ENCODE measurements at regions not wholly inside any gene's neighbourhood (a gene's known extent, or its start where the extent isn't known, plus 50 kb on each side); places are given as distances from the start of the nearest gene placed in this dataset.

DNA sequence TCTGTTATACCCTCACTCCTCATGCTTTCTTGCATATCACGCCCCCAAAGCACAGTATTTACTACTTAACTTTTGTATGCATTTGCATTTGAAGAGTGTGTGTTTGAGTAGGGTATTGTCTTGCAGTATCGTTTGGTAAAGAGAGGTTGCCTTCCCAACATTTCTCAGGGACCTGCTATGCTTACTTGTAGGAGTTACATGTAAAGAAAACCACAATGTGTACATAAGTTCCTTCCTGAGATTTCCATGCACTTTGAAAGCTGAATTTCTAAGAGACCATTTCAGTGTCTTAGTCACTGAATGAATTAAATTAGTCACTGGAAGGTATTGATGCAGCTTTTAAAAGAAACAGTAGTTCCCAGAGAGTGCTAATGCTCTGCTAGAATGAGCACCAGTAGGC is 159.3 kb upstream of the LAMA2 start:
- Mint-ChIP-seq H3K27me3 (ENCODE audit: low read depth, unreplicated experiment) (no peaks in the 10 kb centered on the region), H3K4me1 (ENCODE audit: low read depth, unreplicated experiment) (peaks cover 10% of the 10 kb centered on the region), H3K4me3 (ENCODE audit: unreplicated experiment) (no peak overlapping the region), H3K27ac (ENCODE audit: unreplicated experiment) (no peak overlapping the region), H3K36me3 (ENCODE audit: low read depth, unreplicated experiment) (no peaks in the 10 kb centered on the region), H3K9me3 (ENCODE audit: unreplicated experiment) (no peaks in the 10 kb centered on the region)
- Histone ChIP-seq H3K4me1 (ENCODE audit: insufficient read depth, low read length) (no peaks in the 10 kb centered on the region), H3K4me3 (ENCODE audit: insufficient read depth, low read depth, low read length) (no peak overlapping the region), H3K27ac (ENCODE audit: low read depth, low read length) (no peak overlapping the region), H4K20me1 (ENCODE audit: insufficient read depth, low read length) (no peaks in the 10 kb centered on the region), H3K79me2 (ENCODE audit: insufficient read depth, low read length) (no peaks in the 10 kb centered on the region), H2AFZ (ENCODE audit: low read depth, low read length) (no peak overlapping the region), H3K9me3 (ENCODE audit: insufficient read depth, low read depth, low read length) (no peaks in the 10 kb centered on the region), H3K36me3 (ENCODE audit: insufficient read depth, low read length) (no peaks in the 10 kb centered on the region), H3K27me3 (ENCODE audit: insufficient read depth, low read length) (no peaks in the 10 kb centered on the region), H3K9ac (ENCODE audit: low read length) (no peak overlapping the region), H3K4me2 (ENCODE audit: low read length) (peak overlapping the region; percentile 8)
- FAIRE-seq (peak; percentile 41), DNase-seq (ENCODE audit: low read depth) (peak; percentile 60)
- no peak for TF ChIP-seq EZH2 (IDR thresholded peaks at IDR 0.05; ENCODE audit: insufficient read depth, low read length)
- TF ChIP-seq, protein P1, sequence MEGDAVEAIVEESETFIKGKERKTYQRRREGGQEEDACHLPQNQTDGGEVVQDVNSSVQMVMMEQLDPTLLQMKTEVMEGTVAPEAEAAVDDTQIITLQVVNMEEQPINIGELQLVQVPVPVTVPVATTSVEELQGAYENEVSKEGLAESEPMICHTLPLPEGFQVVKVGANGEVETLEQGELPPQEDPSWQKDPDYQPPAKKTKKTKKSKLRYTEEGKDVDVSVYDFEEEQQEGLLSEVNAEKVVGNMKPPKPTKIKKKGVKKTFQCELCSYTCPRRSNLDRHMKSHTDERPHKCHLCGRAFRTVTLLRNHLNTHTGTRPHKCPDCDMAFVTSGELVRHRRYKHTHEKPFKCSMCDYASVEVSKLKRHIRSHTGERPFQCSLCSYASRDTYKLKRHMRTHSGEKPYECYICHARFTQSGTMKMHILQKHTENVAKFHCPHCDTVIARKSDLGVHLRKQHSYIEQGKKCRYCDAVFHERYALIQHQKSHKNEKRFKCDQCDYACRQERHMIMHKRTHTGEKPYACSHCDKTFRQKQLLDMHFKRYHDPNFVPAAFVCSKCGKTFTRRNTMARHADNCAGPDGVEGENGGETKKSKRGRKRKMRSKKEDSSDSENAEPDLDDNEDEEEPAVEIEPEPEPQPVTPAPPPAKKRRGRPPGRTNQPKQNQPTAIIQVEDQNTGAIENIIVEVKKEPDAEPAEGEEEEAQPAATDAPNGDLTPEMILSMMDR (IDR thresholded peaks at IDR 0.05; ENCODE audit: insufficient read depth, low read depth, low read length) = no peak

DNA sequence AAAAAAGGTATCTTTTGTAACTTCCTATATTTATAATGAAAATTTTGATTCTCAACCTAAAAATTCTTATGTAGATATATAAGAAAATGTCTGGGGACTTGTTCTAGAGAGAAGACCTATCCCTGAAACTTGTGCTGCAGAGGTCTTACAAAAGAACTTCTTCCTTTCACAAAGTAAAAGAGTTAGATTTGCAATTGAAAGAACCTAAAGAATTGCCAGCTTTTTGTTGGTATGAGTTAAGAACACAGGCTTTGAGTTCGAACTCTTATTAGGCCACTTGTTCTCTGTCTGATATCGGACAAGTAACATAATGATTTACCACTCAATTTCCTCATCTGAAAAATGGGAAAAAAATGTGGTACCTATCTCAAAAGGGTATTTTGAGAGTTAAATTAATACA is 162.0 kb upstream of the LAMA2 start:
- no peaks in the 10 kb centered on the region for H3K36me3 Mint-ChIP-seq (ENCODE audit: low read depth, unreplicated experiment)
- H3K27me3 Mint-ChIP-seq (ENCODE audit: low read depth, unreplicated experiment) = no peaks in the 10 kb centered on the region
- no peak overlapping the region for H3K4me3 ChIP-seq (ENCODE audit: insufficient read depth, low read depth, low read length)

DNA sequence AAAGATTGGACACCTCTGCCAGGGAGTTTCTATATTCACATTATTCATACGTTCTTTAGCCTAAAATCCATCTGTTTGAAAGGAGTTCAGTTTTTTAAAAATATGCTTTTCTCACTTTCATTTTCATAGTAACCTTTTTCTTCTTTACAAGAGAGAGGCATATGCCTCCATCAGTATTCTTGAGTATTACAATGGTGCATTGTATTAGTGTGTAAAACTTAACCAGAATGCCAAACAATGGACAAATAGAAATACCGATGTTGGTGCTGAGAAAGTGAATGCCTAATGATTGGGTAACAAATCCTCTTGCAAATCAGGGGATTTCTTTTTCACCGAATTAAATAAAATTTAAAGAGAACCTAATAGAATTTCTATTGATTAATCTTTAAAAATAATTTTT is 163.2 kb upstream of the LAMA2 start:
- no peaks in the 10 kb centered on the region for H3K4me1 ChIP-seq (ENCODE audit: insufficient read depth, low read length)
- Mint-ChIP-seq H3K4me3 (ENCODE audit: unreplicated experiment) (no peak overlapping the region), H3K36me3 (ENCODE audit: low read depth, unreplicated experiment) (no peaks in the 10 kb centered on the region), H3K4me1 (ENCODE audit: low read depth, unreplicated experiment) (peaks cover 6% of the 10 kb centered on the region), H3K9me3 (ENCODE audit: unreplicated experiment) (no peaks in the 10 kb centered on the region), H3K27ac (ENCODE audit: unreplicated experiment) (no peak overlapping the region), H3K27me3 (ENCODE audit: low read depth, unreplicated experiment) (no peaks in the 10 kb centered on the region)
- no peak for FAIRE-seq
- no peaks in the 10 kb centered on the region for H3K79me2 ChIP-seq (ENCODE audit: insufficient read depth, low read length)
- no peak overlapping the region for H3K4me3 ChIP-seq (ENCODE audit: insufficient read depth, low read depth, low read length)
- no peaks in the 10 kb centered on the region for H4K20me1 ChIP-seq (ENCODE audit: insufficient read depth, low read length)
- H3K27ac ChIP-seq (ENCODE audit: low read depth, low read length) = no peak overlapping the region
- no peak for DNase-seq (ENCODE audit: low read depth)
- H3K4me2 ChIP-seq (ENCODE audit: low read length) = no peak overlapping the region
- H3K27me3 ChIP-seq (ENCODE audit: insufficient read depth, low read length) = no peaks in the 10 kb centered on the region
- H3K36me3 ChIP-seq (ENCODE audit: insufficient read depth, low read length) = no peaks in the 10 kb centered on the region
- no peaks in the 10 kb centered on the region for H3K9me3 ChIP-seq (ENCODE audit: insufficient read depth, low read depth, low read length)
- TF ChIP-seq, protein P1 (IDR thresholded peaks at IDR 0.05; ENCODE audit: insufficient read depth, low read depth, low read length) = no peak
- no peak for TF ChIP-seq EZH2 (IDR thresholded peaks at IDR 0.05; ENCODE audit: insufficient read depth, low read length)
- no peak overlapping the region for H2AFZ ChIP-seq (ENCODE audit: low read depth, low read length)
- no peak overlapping the region for H3K9ac ChIP-seq (ENCODE audit: low read length)

More for the DNA sequence above, 162.0 kb upstream of the LAMA2 start:
- H3K9me3 Mint-ChIP-seq (ENCODE audit: unreplicated experiment) = no peaks in the 10 kb centered on the region
- Histone ChIP-seq H3K9me3 (ENCODE audit: insufficient read depth, low read depth, low read length) (no peaks in the 10 kb centered on the region), H3K9ac (ENCODE audit: low read length) (no peak overlapping the region), H3K4me2 (ENCODE audit: low read length) (no peak overlapping the region), H3K79me2 (ENCODE audit: insufficient read depth, low read length) (no peaks in the 10 kb centered on the region), H3K36me3 (ENCODE audit: insufficient read depth, low read length) (no peaks in the 10 kb centered on the region), H3K4me1 (ENCODE audit: insufficient read depth, low read length) (no peaks in the 10 kb centered on the region), H2AFZ (ENCODE audit: low read depth, low read length) (no peak overlapping the region), H3K27me3 (ENCODE audit: insufficient read depth, low read length) (no peaks in the 10 kb centered on the region), H4K20me1 (ENCODE audit: insufficient read depth, low read length) (no peaks in the 10 kb centered on the region), H3K27ac (ENCODE audit: low read depth, low read length) (no peak overlapping the region)
- TF ChIP-seq, protein P1 (IDR thresholded peaks at IDR 0.05; ENCODE audit: insufficient read depth, low read depth, low read length) = no peak
- TF ChIP-seq EZH2 (IDR thresholded peaks at IDR 0.05; ENCODE audit: insufficient read depth, low read length) = no peak
- DNase-seq (ENCODE audit: low read depth) = no peak
- no peak overlapping the region for H3K27ac Mint-ChIP-seq (ENCODE audit: unreplicated experiment)
- no peak overlapping the region for H3K4me3 Mint-ChIP-seq (ENCODE audit: unreplicated experiment)
- H3K4me1 Mint-ChIP-seq (ENCODE audit: low read depth, unreplicated experiment) = peaks cover 10% of the 10 kb centered on the region
- no peak for FAIRE-seq
